ENCODE measurements at regions not wholly inside any gene's neighbourhood (a gene's known extent, or its start where the extent isn't known, plus 50 kb on each side); places are given as distances from the start of the nearest gene placed in this dataset.

- TF ChIP-seq CTCF (IDR thresholded peaks at IDR 0.05): no peak
- no peak for TF ChIP-seq POLR2A (IDR thresholded peaks at IDR 0.05)
These were observed 537.6 kb downstream of the DTWD2 start for GRCh38 chr5:118450554-118451332.
